Esophagus squamous epithelium (tissue), 4 donors: ENCODE measurements at regions not wholly inside any gene's neighbourhood (a gene's known extent, or its start where the extent isn't known, plus 50 kb on each side); places are given as distances from the start of the nearest gene placed in this dataset.

ENCODE experiments used
- POLR2A ChIP-seq, 4 donors: fragments of 450-650 bp; IDR thresholded peaks; one replicate each; pipeline ENCODE4 v1.6.1; 2017; ENCODE audit warnings: antibody characterized with exemption in 4 of 4, mild to moderate bottlenecking in 4 of 4, moderate library complexity in 3 of 4
- TF ChIP-seq, protein P1 (sequence below), 6 experiments: fragments of 450-650 bp in 4 of 6; fragments of 200-600 bp in 2 of 6; sonication (generic) in 2 of 6; IDR thresholded peaks; one replicate each; pipeline ENCODE4 v1.5.1; 2016 to 2019; ENCODE audit warnings: antibody characterized with exemption in 6 of 6, mild to moderate bottlenecking in 4 of 6, moderate library complexity in 4 of 6

DNA sequence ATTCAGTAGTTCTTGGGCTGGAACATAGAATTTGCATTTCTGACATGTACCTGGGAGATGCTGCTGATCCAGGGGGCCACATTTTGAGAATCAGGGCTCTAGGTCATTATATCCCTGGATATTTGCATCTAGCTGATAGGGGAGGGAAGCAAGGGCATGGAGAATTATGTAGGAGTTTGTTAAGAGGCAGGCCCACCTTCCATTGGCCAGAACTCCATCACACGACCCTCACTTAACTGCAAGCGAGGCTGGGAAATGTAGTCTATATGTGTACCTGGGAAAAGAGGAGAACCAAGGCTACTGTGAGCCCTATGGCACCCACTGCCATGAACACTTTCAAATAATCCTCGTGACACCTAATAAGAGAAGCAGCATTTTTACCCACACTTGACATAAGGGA lies 657.6 kb downstream of the MED13L start:
- TF ChIP-seq, protein P1, sequence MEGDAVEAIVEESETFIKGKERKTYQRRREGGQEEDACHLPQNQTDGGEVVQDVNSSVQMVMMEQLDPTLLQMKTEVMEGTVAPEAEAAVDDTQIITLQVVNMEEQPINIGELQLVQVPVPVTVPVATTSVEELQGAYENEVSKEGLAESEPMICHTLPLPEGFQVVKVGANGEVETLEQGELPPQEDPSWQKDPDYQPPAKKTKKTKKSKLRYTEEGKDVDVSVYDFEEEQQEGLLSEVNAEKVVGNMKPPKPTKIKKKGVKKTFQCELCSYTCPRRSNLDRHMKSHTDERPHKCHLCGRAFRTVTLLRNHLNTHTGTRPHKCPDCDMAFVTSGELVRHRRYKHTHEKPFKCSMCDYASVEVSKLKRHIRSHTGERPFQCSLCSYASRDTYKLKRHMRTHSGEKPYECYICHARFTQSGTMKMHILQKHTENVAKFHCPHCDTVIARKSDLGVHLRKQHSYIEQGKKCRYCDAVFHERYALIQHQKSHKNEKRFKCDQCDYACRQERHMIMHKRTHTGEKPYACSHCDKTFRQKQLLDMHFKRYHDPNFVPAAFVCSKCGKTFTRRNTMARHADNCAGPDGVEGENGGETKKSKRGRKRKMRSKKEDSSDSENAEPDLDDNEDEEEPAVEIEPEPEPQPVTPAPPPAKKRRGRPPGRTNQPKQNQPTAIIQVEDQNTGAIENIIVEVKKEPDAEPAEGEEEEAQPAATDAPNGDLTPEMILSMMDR (IDR thresholded peaks at IDR 0.05): no peak
- no peak for TF ChIP-seq POLR2A (IDR thresholded peaks at IDR 0.05)
